ENCODE measurements at regions not wholly inside any gene's neighbourhood (a gene's known extent, or its start where the extent isn't known, plus 50 kb on each side); places are given as distances from the start of the nearest gene placed in this dataset.

DNA sequence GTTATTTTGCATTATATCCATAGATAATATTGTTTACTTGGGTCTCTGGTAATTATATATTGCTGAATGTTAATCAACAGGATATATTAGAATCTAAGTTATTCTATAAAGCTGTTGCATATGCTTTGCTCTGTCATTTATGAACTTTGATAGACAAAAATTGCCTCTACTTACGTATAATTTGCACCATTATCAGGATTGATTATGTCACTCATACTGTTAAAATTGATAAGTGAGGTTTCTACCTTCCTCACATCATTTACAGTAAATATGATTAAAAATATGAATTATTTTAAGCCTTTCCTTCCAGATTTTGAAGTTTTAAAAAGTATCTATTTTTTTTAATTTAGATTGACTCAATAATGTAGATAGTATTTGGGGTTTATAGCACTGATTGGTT is 1540.4 kb upstream of the PRMT6 start:
- TF ChIP-seq POLR2A (IDR thresholded peaks at IDR 0.05), result no peak
- no peak for TF ChIP-seq CTCF (IDR thresholded peaks at IDR 0.05)
- no peak for TF ChIP-seq POLR2AphosphoS5 (IDR thresholded peaks at IDR 0.05; ENCODE audit: insufficient read depth in 1 of 2, low read depth in 1 of 2)
